ENCODE measurements at regions not wholly inside any gene's neighbourhood (a gene's known extent, or its start where the extent isn't known, plus 50 kb on each side); places are given as distances from the start of the nearest gene placed in this dataset.
"Not testable (repeated sequence)": the region's sequence is repeated elsewhere in the genome, so short reads cannot be mapped to it uniquely, and the experiment has no call there.

DNA sequence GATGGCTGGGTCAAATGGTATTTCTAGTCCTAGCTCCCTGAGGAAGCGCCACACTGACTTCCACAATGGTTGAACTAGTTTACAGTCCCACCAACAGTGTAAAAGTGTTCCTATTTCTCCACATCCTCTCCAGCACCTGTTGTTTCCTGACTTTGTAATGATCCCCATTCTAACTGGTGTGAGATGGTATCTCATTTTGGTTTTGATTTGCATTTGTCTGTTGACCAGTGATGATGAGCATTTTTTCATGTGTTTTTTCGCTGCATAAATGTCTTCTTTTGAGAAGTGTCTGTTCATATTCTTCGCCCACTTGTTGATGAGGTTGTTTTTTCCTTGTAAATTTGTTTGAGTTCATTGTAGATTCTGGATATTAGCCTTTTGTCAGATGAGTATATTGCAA lies 223.9 kb downstream of the MAGEE1 start:
- TF ChIP-seq TAF1 (IDR thresholded peaks at IDR 0.05; ENCODE audit: borderline replicate concordance, low read depth, low read length); POLR2A (IDR thresholded peaks at IDR 0.05; ENCODE audit: low read depth, low read length); POLR2AphosphoS5 (IDR thresholded peaks at IDR 0.05; ENCODE audit: low read depth, low read length): not testable (repeated sequence)

Data from GM12892 (cell line).